ENCODE measurements at regions not wholly inside any gene's neighbourhood (a gene's known extent, or its start where the extent isn't known, plus 50 kb on each side); places are given as distances from the start of the nearest gene placed in this dataset.

DNA sequence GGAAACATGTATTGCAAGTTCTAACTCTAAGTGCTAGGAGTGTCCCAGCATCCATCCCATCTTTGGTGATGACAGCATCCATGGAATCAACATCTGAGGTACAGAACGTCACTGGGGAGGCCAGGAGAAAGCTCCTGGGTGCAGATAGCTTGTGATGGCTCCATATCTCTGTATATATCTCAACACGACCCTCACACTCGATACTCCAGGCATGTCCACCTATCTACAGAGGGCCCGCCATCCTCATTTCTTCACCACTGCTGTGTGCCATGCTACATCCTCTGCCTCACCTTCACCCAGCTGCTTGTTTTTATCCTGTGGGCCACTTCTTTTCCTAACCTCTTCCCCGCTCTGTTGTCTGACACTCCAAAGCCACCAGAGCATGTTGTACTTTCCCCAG lies 100.4 kb upstream of the SERP2 start:
- TF ChIP-seq, protein P1, sequence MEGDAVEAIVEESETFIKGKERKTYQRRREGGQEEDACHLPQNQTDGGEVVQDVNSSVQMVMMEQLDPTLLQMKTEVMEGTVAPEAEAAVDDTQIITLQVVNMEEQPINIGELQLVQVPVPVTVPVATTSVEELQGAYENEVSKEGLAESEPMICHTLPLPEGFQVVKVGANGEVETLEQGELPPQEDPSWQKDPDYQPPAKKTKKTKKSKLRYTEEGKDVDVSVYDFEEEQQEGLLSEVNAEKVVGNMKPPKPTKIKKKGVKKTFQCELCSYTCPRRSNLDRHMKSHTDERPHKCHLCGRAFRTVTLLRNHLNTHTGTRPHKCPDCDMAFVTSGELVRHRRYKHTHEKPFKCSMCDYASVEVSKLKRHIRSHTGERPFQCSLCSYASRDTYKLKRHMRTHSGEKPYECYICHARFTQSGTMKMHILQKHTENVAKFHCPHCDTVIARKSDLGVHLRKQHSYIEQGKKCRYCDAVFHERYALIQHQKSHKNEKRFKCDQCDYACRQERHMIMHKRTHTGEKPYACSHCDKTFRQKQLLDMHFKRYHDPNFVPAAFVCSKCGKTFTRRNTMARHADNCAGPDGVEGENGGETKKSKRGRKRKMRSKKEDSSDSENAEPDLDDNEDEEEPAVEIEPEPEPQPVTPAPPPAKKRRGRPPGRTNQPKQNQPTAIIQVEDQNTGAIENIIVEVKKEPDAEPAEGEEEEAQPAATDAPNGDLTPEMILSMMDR (IDR thresholded peaks at IDR 0.05 in 4 of 5, conservative IDR thresholded peaks at IDR 0.05 in 1 of 5) = no peak
- no peak for TF ChIP-seq POLR2A (IDR thresholded peaks at IDR 0.05)
